GM10248 (cell line): ENCODE measurements at regions not wholly inside any gene's neighbourhood (a gene's known extent, or its start where the extent isn't known, plus 50 kb on each side); places are given as distances from the start of the nearest gene placed in this dataset.

Experiments used
- CTCF ChIA-PET: fragments of 300-600 bp; sonication (Branson Sonifier 250); formaldehyde crosslinking; extraction: SDS; loops from one replicate; lab custom pipeline; 2021; ENCODE audit warnings: antibody characterized with exemption; lab: Yijun Ruan, JAX
- POLR2A ChIA-PET: fragments of 350-650 bp; sonication (Branson Sonifier 250); formaldehyde crosslinking; extraction: SDS; loops from one replicate; lab custom pipeline; 2020; ENCODE audit warnings: antibody characterized with exemption; lab: Yijun Ruan, JAX
- DNase-seq: peaks from one replicate; pipeline ENCODE4 v3.0.0; 2012; ENCODE audit errors: extremely low spot score
- CTCF ChIP-seq: IDR thresholded peaks from 2 replicates; pipeline ENCODE4 v1.5.1; 2012; ENCODE audit warnings: mild to moderate bottlenecking, low read depth; ENCODE audit errors: extremely low read depth, missing control alignments, control extremely low read depth

GRCh38 chr2:38218995-38219394, 143.0 kb upstream of the CYP1B1 start:
- ChIA-PET CTCF (no interaction called here), POLR2A (no interaction called here)
- TF ChIP-seq CTCF, result no peak
- DNase-seq, result no peak

GRCh38 chr2:38218591-38218991, 142.6 kb upstream of the CYP1B1 start:
- TF ChIP-seq CTCF, result no peak
- DNase-seq, result no peak
- POLR2A ChIA-PET, result no interaction called here
- CTCF ChIA-PET, result no interaction called here

DNA sequence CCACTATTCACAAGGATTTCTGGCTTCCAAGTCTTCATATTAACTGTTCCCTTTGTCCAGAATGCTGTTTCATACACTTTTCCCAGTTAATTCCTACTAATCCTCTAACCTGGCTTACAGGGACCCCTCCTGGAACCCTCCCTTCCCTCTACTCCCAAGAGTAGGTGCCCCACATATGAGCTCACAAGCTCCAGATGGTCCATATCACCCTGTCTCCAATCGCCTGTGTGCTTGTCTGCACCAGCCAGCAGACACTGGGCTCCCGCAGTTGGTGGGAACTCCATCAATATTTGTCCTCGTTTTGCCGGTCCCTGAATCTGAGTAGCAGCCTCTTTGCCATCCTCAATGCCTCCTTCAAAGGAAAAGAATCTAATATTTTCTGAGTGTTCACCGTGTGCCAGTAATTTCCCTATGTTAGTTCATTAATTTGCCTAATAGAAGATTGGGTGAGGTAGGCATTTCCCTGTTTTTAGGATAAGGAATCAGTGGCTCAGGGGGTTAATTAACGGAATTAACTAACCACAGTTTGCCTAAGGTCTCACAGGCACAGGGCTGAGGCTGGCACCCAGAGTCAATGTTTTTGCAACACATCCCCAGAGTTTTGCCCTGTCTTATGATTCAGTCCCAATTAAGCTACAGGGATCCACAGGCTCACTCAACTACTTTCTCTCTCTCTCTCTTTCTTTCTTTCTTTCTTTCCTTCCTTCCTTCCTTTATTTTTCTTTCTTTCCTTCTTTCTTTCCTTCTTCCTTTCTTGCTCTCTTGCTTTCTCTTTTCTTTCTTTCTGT, 141.6 kb upstream of the CYP1B1 start:
- ChIA-PET CTCF (interaction anchor here (0.9 to 1.5 kb wide), 3 partner anchors 8 to 42 kb away, joined by 3 read pairs; no protein-coding TSS in a partner anchor), POLR2A (no interaction called here)
- no peak for TF ChIP-seq CTCF
- DNase-seq, result no peak

DNA sequence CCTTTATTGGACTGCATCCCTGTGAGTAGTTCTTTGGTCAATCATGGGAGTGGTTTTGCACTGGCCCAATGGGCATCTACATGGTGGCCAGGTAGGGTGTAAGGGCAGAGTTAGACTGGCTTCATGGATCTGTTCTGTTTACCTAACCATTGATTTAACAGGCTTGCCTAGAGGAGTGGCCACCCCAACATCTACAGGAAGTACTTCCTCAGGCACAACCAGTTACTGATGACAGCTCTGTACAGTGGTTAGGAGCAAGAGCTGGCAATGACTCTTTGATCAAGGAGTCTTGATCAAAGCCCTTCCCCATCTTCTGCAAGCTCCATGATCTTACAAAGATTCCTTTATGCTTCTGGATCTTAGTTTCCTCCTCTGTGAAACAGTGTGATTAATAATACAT, 140.9 kb upstream of the CYP1B1 start:
- no peak for TF ChIP-seq CTCF
- DNase-seq, result no peak
- ChIA-PET POLR2A (no interaction called here), CTCF (interaction anchor here (1.0 to 1.7 kb wide), 4 partner anchors 8 to 43 kb away, joined by 3 to 5 read pairs (median 3); no protein-coding TSS in a partner anchor)

DNA sequence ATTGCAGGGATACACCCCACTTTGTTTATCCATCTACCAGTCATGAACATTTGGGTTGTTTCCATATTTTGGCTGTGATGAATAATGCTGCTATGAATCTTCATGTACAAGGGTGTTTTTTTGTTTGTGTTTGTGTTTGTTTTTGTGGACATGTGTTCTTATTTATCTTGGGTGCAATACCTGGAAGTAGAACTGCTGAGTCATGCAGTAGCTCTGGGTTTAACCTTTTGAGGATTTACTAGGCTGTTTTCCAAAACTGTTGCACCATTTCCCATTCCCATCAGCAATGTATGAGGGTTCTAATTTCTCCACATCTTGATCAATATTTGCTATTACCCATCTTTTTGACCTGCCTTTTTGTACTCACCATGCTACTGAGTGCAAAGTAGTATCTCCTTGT, 140.0 kb upstream of the CYP1B1 start:
- POLR2A ChIA-PET, result no interaction called here
- DNase-seq, result no peak
- TF ChIP-seq CTCF, result no peak
- CTCF ChIA-PET, result interaction anchor here (1.0 to 1.7 kb wide), 2 partner anchors 12 to 18 kb away, joined by 3 to 5 read pairs; no protein-coding TSS in a partner anchor

GRCh38 chr2:38215522-38215921, 139.6 kb upstream of the CYP1B1 start:
- no peak for TF ChIP-seq CTCF
- POLR2A ChIA-PET, result no interaction called here
- CTCF ChIA-PET, result interaction anchor here (1.7 kb wide), 1 partner anchor 12 kb away, joined by 3 read pairs; no protein-coding TSS in a partner anchor
- DNase-seq, result no peak
